ENCODE measurements at regions not wholly inside any gene's neighbourhood (a gene's known extent, or its start where the extent isn't known, plus 50 kb on each side); places are given as distances from the start of the nearest gene placed in this dataset.

- TF ChIP-seq CTCF (IDR thresholded peaks at IDR 0.05; ENCODE audit: low read length) (no peak), EZH2 (IDR thresholded peaks at IDR 0.05; ENCODE audit: borderline replicate concordance, low read length) (no peak)
- H3K27ac ChIP-seq (ENCODE audit: low read depth, low read length, poor library complexity, severe bottlenecking) = no peak overlapping the region
- H3K36me3 ChIP-seq (ENCODE audit: insufficient read depth, low read length) = no peaks in the 10 kb centered on the region
- no peaks in the 10 kb centered on the region for H3K9me3 ChIP-seq (ENCODE audit: low read length)
- no peak overlapping the region for H3K4me3 ChIP-seq (ENCODE audit: low read depth, low read length, poor library complexity, severe bottlenecking)
- H4K20me1 ChIP-seq (ENCODE audit: insufficient read depth, low read length) = no peaks in the 10 kb centered on the region
- H3K9ac ChIP-seq (ENCODE audit: low read length) = no peak overlapping the region
- H3K9me2 ChIP-seq (ENCODE audit: low read depth, low read length) = no peaks in the 10 kb centered on the region
- H3K4me1 ChIP-seq (ENCODE audit: insufficient read depth, low read length, severe bottlenecking) = no peaks in the 10 kb centered on the region
- no peaks in the 10 kb centered on the region for H3K79me2 ChIP-seq (ENCODE audit: insufficient read depth, low read length)
- no peaks in the 10 kb centered on the region for H3K27me3 ChIP-seq (ENCODE audit: insufficient read depth, low read length)
- H3F3A ChIP-seq (ENCODE audit: insufficient read depth, low read length) = no peaks in the 10 kb centered on the region
- H2AFZ ChIP-seq (ENCODE audit: low read length) = no peak overlapping the region
- H3K4me2 ChIP-seq (ENCODE audit: low read length) = no peak overlapping the region
These were observed 807.7 kb downstream of the MTRR start for GRCh38 chr5:8676695-8677094.

GRCh38 chr5:8682381-8682780 lies 813.4 kb downstream of the MTRR start:
- Histone ChIP-seq H3K9ac (ENCODE audit: low read length) (no peak overlapping the region), H3K27ac (ENCODE audit: low read depth, low read length, poor library complexity, severe bottlenecking) (no peak overlapping the region), H3F3A (ENCODE audit: insufficient read depth, low read length) (no peaks in the 10 kb centered on the region), H3K9me2 (ENCODE audit: low read depth, low read length) (no peaks in the 10 kb centered on the region), H3K4me3 (ENCODE audit: low read depth, low read length, poor library complexity, severe bottlenecking) (no peak overlapping the region), H3K9me3 (ENCODE audit: low read length) (no peaks in the 10 kb centered on the region), H3K4me1 (ENCODE audit: insufficient read depth, low read length, severe bottlenecking) (no peaks in the 10 kb centered on the region), H3K27me3 (ENCODE audit: insufficient read depth, low read length) (no peaks in the 10 kb centered on the region), H4K20me1 (ENCODE audit: insufficient read depth, low read length) (no peaks in the 10 kb centered on the region), H3K36me3 (ENCODE audit: insufficient read depth, low read length) (no peaks in the 10 kb centered on the region), H3K79me2 (ENCODE audit: insufficient read depth, low read length) (no peaks in the 10 kb centered on the region), H3K4me2 (ENCODE audit: low read length) (no peak overlapping the region), H2AFZ (ENCODE audit: low read length) (no peak overlapping the region)
- no peak for TF ChIP-seq CTCF (IDR thresholded peaks at IDR 0.05; ENCODE audit: low read length)
- no peak for TF ChIP-seq EZH2 (IDR thresholded peaks at IDR 0.05; ENCODE audit: borderline replicate concordance, low read length)

- no peaks in the 10 kb centered on the region for H3K79me2 ChIP-seq (ENCODE audit: insufficient read depth, low read length)
- TF ChIP-seq EZH2 (IDR thresholded peaks at IDR 0.05; ENCODE audit: borderline replicate concordance, low read length) = no peak
- TF ChIP-seq CTCF (IDR thresholded peaks at IDR 0.05; ENCODE audit: low read length) = no peak
- no peaks in the 10 kb centered on the region for H3K36me3 ChIP-seq (ENCODE audit: insufficient read depth, low read length)
- no peak overlapping the region for H3K4me2 ChIP-seq (ENCODE audit: low read length)
- H2AFZ ChIP-seq (ENCODE audit: low read length) = no peak overlapping the region
- no peaks in the 10 kb centered on the region for H3F3A ChIP-seq (ENCODE audit: insufficient read depth, low read length)
- no peaks in the 10 kb centered on the region for H3K9me3 ChIP-seq (ENCODE audit: low read length)
- no peaks in the 10 kb centered on the region for H3K9me2 ChIP-seq (ENCODE audit: low read depth, low read length)
- H3K4me1 ChIP-seq (ENCODE audit: insufficient read depth, low read length, severe bottlenecking) = no peaks in the 10 kb centered on the region
- H3K9ac ChIP-seq (ENCODE audit: low read length) = no peak overlapping the region
- no peaks in the 10 kb centered on the region for H3K27me3 ChIP-seq (ENCODE audit: insufficient read depth, low read length)
- no peaks in the 10 kb centered on the region for H4K20me1 ChIP-seq (ENCODE audit: insufficient read depth, low read length)
- H3K4me3 ChIP-seq (ENCODE audit: low read depth, low read length, poor library complexity, severe bottlenecking) = no peak overlapping the region
- no peak overlapping the region for H3K27ac ChIP-seq (ENCODE audit: low read depth, low read length, poor library complexity, severe bottlenecking)
These were observed 814.5 kb downstream of the MTRR start for GRCh38 chr5:8683496-8683895.

Measured in OCI-LY1 (cell line).